Loucy (cell line): ENCODE measurements at regions not wholly inside any gene's neighbourhood (a gene's known extent, or its start where the extent isn't known, plus 50 kb on each side); places are given as distances from the start of the nearest gene placed in this dataset.
"Not testable (repeated sequence)": the region's sequence is repeated elsewhere in the genome, so short reads cannot be mapped to it uniquely, and the experiment has no call there.

Experiments used
- CTCF ChIP-seq: fragments of 200-600 bp; sonication (generic); conservative IDR thresholded peaks from 2 replicates; pipeline ENCODE4 v1.5.1; 2014; ENCODE audit warnings: mild to moderate bottlenecking, antibody characterized with exemption, low read length
- EZH2phosphoT487 ChIP-seq: fragments of 200-600 bp; IDR thresholded peaks from 2 replicates; pipeline ENCODE4 v1.6.1; 2018; ENCODE audit warnings: antibody characterized with exemption, mild to moderate bottlenecking, moderate library complexity, borderline replicate concordance

DNA sequence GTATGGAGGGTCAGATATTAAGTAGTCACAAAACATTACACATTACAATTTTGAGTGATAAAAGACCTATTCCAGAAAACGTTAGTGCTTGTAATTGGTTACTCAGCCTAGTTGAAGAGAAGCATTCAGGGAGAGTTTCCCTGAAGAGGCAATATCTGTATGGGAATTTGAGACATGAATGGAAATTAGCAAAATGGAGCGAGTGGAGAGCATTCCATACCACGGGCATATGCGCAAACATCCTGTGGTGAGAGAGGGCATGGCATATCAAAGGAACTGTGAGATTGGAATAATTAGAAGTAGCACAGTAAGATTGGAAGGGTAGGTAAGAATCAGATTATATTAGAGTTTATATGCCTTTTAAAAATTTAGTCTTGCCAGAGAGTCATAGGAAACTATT, 867.9 kb downstream of the PRIM2 start:
- TF ChIP-seq CTCF, EZH2phosphoT487: not testable (repeated sequence)
